ENCODE measurements at regions not wholly inside any gene's neighbourhood (a gene's known extent, or its start where the extent isn't known, plus 50 kb on each side); places are given as distances from the start of the nearest gene placed in this dataset.
"Not testable (repeated sequence)": the region's sequence is repeated elsewhere in the genome, so short reads cannot be mapped to it uniquely, and the experiment has no call there.

GRCh38 chr13:68948586-68948985, 1159.0 kb upstream of the ATXN8OS start:
- DNase-seq (ENCODE audit: low spot score) = no peak

DNA sequence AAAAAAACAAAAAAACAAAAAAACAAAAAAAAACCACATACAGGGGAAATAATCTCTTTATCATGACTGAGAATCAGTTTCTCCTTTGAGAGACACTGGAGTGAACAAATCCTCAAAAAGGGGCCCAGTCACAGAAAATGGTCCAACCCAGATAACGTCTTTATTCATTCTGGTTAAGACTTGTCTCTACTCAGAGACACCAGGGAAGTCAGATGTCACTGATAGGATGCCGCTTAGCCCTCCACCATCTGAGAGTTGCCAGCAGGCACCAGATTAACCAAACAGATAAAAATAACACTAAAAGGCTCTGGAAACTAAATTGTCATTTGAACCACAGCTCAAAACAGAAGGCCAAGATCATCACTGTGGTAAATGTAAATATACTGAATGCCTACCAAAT, 1163.4 kb upstream of the ATXN8OS start:
- no peak for DNase-seq (ENCODE audit: low spot score)

- DNase-seq (ENCODE audit: low spot score) = no peak
Observed at GRCh38 chr13:68940049-68940448, 1167.6 kb upstream of the ATXN8OS start.

DNA sequence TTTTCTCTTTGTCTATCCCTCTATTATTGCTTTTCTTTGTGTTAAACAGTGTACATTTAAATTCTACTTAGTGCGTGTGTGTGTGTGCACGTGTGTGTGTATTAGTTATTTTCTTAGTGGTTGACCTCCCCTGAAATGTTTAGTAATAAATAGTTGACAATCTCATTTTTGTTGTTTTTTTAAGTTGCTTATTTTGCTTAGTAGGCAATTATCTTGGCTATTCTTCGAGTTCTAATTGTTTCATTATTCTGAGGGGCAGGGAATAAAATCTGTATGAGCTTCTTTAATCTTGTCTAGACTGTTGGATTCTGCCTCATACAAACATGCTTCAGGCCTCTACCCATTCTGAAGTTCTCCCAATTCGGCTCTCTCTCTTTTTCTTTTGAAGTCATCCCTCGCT, 1169.0 kb upstream of the ATXN8OS start:
- DNase-seq (ENCODE audit: low spot score) = no peak

GRCh38 chr13:68929075-68929745, 1178.4 kb upstream of the ATXN8OS start:
- DNase-seq (ENCODE audit: low spot score) = no peak

DNA sequence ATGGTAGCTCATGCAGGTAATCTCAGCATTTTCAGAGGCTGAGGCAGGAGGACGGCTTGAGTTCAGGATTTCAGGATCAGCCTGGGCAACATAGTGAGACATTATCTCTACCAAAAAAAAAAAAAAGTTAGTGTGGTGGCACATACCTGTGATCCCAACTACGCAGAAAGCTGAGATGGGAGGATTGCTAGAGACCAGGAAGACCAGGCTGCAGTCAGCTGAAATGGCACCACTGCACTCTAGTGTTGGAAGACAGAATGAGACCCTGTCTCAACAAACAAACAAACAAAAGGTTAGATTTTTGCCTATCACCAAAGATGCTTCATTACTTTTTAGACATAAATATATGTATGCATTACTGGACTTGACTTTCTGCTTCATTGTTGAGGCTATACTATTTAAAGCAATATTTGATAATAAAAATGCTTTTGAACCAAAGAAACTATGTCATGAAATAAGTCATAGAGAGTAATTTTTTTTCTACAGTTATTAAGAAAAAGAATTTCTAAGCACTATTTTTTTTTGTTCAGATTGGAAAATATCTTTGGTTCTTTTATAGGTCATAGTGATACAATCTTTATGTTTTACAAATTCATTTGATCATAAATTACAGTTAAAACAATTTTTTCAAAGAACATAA, 1180.1 kb upstream of the ATXN8OS start:
- no peak for DNase-seq (ENCODE audit: low spot score)

- DNase-seq (ENCODE audit: low spot score) = no peak
Observed at GRCh38 chr13:68923995-68924394, 1183.6 kb upstream of the ATXN8OS start.

DNA sequence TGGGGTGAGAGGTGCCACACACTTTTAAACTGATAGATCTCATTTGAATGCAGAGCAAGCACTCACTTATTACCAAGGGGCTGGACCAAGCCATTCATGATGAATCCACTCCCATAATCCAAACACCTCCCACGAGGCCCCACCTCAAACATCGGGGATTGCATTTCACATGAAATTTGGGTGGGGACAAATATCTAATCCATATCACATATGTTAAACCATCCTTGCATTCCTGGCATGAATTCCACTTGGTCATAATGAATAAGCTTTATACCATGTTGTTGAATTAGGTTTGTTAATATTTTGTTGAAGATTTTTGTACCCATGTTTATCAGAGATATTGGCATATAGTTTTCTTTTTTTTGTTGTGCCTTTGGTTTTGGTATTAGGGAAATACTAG, 1198.7 kb upstream of the ATXN8OS start:
- DNase-seq (ENCODE audit: low spot score) = no peak

- DNase-seq (ENCODE audit: low spot score) = no peak
Observed at GRCh38 chr13:68905186-68905585, 1202.4 kb upstream of the ATXN8OS start.

GRCh38 chr13:68897331-68897928, 1210.2 kb upstream of the ATXN8OS start:
- no peak for DNase-seq (ENCODE audit: low spot score)

DNA sequence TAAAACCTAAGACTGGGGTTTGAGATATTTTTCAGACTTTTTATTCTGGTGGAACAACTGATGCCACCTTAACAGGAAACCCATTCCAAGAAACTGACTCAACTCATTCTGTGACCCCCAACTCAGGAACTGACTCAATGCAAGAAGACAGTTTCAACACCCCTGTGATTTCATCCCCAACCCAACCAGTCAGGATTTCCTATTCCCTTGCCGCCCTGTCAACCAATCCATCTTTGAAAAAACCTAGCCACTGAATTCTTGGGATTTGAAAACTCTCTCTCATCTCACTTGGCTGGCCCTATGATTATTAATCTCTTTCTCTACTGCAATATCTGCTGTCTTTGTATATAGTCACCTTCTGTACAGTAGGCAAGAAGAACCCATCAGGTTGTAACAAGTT, 1211.9 kb upstream of the ATXN8OS start:
- DNase-seq (ENCODE audit: low spot score) = no peak

DNA sequence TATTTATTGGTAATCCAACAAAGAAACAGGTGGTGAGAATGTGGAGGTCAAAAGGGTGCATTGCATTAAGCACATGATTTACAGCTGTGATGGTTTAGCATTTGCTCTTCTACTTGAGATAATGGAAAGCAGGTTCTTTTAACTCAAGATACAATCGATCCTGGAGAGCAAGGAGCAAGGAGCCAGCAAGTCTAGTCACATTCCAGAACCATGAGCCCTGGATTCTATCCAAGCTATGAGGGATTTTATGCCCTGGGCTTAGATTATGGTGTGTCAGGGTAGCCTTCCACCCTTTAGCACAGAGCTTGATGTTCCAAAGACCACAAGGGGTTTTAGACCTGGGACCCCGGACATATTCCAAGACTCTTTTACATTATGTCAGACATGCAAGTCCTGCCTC, 1213.9 kb upstream of the ATXN8OS start:
- DNase-seq (ENCODE audit: low spot score) = not testable (repeated sequence)

- DNase-seq (ENCODE audit: low spot score) = not testable (repeated sequence)
Observed at GRCh38 chr13:68892596-68892995, 1215.0 kb upstream of the ATXN8OS start.

- DNase-seq (ENCODE audit: low spot score) = not testable (repeated sequence)
Observed at GRCh38 chr13:68890101-68890500, 1217.5 kb upstream of the ATXN8OS start.

- DNase-seq (ENCODE audit: low spot score) = no peak
Observed at GRCh38 chr13:68888832-68889231, 1218.8 kb upstream of the ATXN8OS start.

- no peak for DNase-seq (ENCODE audit: low spot score)
Observed at GRCh38 chr13:68872338-68872737, 1235.3 kb upstream of the ATXN8OS start.

DNA sequence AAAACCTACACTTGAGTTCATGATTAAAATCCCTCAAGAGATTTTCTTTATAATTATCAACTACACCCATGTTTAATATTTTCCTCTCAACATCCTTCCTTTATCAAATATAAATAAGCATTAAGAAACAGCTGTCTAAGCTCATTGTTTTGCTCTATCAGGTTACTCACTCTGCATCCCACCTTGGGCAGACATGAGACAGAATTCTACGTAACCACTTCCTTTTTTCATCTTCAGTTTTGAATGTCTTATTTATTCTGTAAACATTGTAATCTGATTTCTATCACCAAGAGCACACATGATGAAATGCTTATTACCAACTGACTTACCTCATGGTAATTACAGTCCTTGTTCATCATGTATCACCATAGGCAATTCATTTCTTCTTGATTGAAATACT, 1256.6 kb upstream of the ATXN8OS start:
- DNase-seq (ENCODE audit: low spot score) = no peak

DNA sequence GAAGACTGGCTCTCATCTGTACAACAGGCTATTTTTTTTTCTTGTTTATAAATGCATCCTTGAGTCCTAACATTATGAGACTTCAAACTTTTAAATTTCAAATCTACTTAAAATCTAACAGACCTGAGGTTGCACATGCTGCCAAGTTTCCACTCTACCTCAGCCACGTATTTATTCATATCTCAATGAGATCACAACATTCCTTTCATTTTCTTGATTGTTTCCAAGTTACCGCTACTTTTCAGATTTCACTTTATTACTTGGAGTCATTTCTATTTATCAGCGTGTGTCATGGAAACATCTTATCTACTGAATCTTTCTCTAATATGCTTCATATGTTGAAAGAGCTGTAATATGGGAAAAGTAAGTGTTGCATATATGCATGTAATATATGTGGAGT, 1257.5 kb upstream of the ATXN8OS start:
- DNase-seq (ENCODE audit: low spot score) = no peak

DNA sequence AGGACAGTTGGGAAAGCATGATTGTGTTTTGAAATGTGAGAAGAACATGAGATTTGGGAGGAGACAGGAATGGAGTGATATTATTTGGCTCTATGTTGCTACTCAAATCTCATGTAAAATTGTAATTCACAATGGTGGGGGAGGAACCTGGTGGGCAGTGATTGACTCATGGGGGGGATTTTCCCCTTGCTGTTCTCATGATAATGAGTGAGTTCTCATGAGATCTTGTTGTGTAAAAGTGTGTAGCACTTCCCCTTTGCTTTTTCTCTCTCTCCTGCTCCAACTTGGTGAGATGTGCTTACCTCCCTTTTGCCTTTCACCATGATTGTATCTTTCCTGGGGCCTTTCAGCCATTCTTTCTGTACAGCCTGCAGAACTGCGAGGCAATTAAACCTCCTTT, 1261.0 kb upstream of the ATXN8OS start:
- no peak for DNase-seq (ENCODE audit: low spot score)

GRCh38 chr13:68834375-68834774, 1273.3 kb upstream of the ATXN8OS start:
- DNase-seq (ENCODE audit: low spot score) = no peak

- no peak for DNase-seq (ENCODE audit: low spot score)
Observed at GRCh38 chr13:68816715-68817114, 1290.9 kb upstream of the ATXN8OS start.

DNA sequence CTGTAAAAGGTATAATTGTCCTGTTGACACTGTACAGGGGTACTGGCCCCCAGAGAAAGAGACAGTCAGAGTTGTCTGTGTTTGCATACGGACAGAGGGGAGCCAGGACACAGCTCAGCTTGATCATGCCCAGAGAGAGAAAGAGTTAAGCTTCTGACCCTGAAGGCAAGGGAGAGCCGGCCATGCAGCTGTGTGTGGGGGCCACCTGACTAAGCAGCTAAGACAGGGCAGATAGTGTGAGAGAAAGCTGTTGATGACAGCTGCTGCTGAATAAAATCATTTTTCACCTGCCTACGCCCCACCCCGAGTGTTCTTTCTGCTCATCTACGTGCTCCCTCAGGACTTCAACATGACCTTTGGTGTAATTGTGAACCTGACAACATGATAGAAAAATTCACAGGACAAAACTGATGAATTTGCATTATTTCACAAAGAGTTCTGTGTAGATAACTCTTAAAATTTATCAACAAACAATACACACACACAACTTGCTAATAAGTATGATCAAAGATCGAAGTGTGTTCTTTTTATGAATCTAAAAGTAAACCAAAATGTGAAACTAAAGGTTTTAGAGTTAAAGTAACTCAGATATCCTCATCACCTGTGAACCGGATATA, 1294.3 kb upstream of the ATXN8OS start:
- DNase-seq (ENCODE audit: low spot score) = no peak

GRCh38 chr13:68810660-68811059, 1297.0 kb upstream of the ATXN8OS start:
- no peak for DNase-seq (ENCODE audit: low spot score)
